ENCODE measurements at regions not wholly inside any gene's neighbourhood (a gene's known extent, or its start where the extent isn't known, plus 50 kb on each side); places are given as distances from the start of the nearest gene placed in this dataset.

- H3K4me3 Mint-ChIP-seq, result no peak overlapping the region
- peaks cover 2% of the 10 kb centered on the region; the same call in 1 of the 2 replicates for H3K27me3 Mint-ChIP-seq (ENCODE audit: low read depth)
- H3K9me3 Mint-ChIP-seq, result peaks cover 35% of the 10 kb centered on the region
- ATAC-seq, result peak; percentile 87
- H3K36me3 Mint-ChIP-seq, result peaks cover 19% of the 10 kb centered on the region
- peaks cover 10% of the 10 kb centered on the region for H3K4me1 Mint-ChIP-seq
- H3K27ac Mint-ChIP-seq, result no peak overlapping the region
- POLR2A ChIA-PET, result no interaction called here
- DNase-seq (ENCODE audit: low spot score), result peak; percentile 71
- TF ChIP-seq ZNF425 (CRISPR knock-in tag; conservative IDR thresholded peaks at IDR 0.05) (peak; percentile 97), CBFB (CRISPR knock-in tag; IDR thresholded peaks at IDR 0.05; ENCODE audit: low read depth) (0 out of 2 replicates have a peak, but pooled peaks have one; percentile 31), CTCF (IDR thresholded peaks at IDR 0.05) (peak; percentile 29; the same call in 1 of the 2 replicates), FOXJ3 (CRISPR knock-in tag; IDR thresholded peaks at IDR 0.05; ENCODE audit: borderline replicate concordance) (no peak)
- CTCF ChIA-PET, result interaction anchor here (0.6 to 1.4 kb wide), 23 partner anchors 14 to 766 kb away, joined by 3 to 11 read pairs (median 4); no protein-coding TSS in a partner anchor
These were observed 69.5 kb upstream of the SULF2 start for GRCh38 chr20:47854687-47855212.

GRCh38 chr20:47851774-47852173, 66.5 kb upstream of the SULF2 start:
- Mint-ChIP-seq H3K4me1 (no peaks in the 10 kb centered on the region), H3K4me3 (no peak overlapping the region), H3K27ac (no peak overlapping the region), H3K27me3 (ENCODE audit: low read depth) (peaks cover 2% of the 10 kb centered on the region; the same call in 1 of the 2 replicates), H3K9me3 (peaks cover 35% of the 10 kb centered on the region), H3K36me3 (peaks cover 19% of the 10 kb centered on the region)
- DNase-seq (ENCODE audit: low spot score) (no peak), ATAC-seq (no peak)
- ChIA-PET CTCF (interaction anchor here (1.0 kb wide), 1 partner anchor 769 kb away, joined by 3 read pairs; no protein-coding TSS in a partner anchor), POLR2A (no interaction called here)
- TF ChIP-seq PRDM15 (CRISPR knock-in tag; IDR thresholded peaks at IDR 0.05), result no peak
- no peak for TF ChIP-seq ZNF281 (CRISPR knock-in tag; IDR thresholded peaks at IDR 0.05)
- no peak for TF ChIP-seq HMGA2 (CRISPR knock-in tag; IDR thresholded peaks at IDR 0.05)
- no peak for TF ChIP-seq MLX (CRISPR knock-in tag; IDR thresholded peaks at IDR 0.05)
- no peak for TF ChIP-seq ETV6 (CRISPR knock-in tag; IDR thresholded peaks at IDR 0.05)
- no peak for TF ChIP-seq TEAD1 (CRISPR knock-in tag; IDR thresholded peaks at IDR 0.05)
- TF ChIP-seq OVOL2 (CRISPR knock-in tag; IDR thresholded peaks at IDR 0.05; ENCODE audit: borderline replicate concordance), result no peak
- no peak for TF ChIP-seq HMGXB4 (CRISPR knock-in tag; IDR thresholded peaks at IDR 0.05)
- no peak for TF ChIP-seq IRF1 (CRISPR knock-in tag; IDR thresholded peaks at IDR 0.05)
- no peak for TF ChIP-seq ZNF121 (CRISPR knock-in tag; IDR thresholded peaks at IDR 0.05)
- no peak for TF ChIP-seq ZNF423 (CRISPR knock-in tag; IDR thresholded peaks at IDR 0.05)
- no peak for TF ChIP-seq IRF2 (CRISPR knock-in tag; IDR thresholded peaks at IDR 0.05; ENCODE audit: borderline replicate concordance, low read depth)
- TF ChIP-seq E2F1 (CRISPR knock-in tag; IDR thresholded peaks at IDR 0.05), result no peak
- TF ChIP-seq USF1 (CRISPR knock-in tag; IDR thresholded peaks at IDR 0.05), result no peak
- TF ChIP-seq TP53 (CRISPR knock-in tag; IDR thresholded peaks at IDR 0.05), result no peak
